OCI-LY3 (cell line): ENCODE measurements at regions not wholly inside any gene's neighbourhood (a gene's known extent, or its start where the extent isn't known, plus 50 kb on each side); places are given as distances from the start of the nearest gene placed in this dataset.

Source experiments
- CTCF ChIP-seq: fragments of 200-600, 300-600 bp; sonication (generic); IDR thresholded peaks from 2 replicates; pipeline ENCODE4 v1.5.1; 2014; ENCODE audit warnings: antibody characterized with exemption, low read length, low read depth
- EZH2phosphoT487 ChIP-seq: fragments of 200-600 bp; shearing (Covaris generic); IDR thresholded peaks from 2 replicates; pipeline ENCODE4 v1.6.1; 2018; ENCODE audit warnings: antibody characterized with exemption, mixed run types, low read depth

DNA sequence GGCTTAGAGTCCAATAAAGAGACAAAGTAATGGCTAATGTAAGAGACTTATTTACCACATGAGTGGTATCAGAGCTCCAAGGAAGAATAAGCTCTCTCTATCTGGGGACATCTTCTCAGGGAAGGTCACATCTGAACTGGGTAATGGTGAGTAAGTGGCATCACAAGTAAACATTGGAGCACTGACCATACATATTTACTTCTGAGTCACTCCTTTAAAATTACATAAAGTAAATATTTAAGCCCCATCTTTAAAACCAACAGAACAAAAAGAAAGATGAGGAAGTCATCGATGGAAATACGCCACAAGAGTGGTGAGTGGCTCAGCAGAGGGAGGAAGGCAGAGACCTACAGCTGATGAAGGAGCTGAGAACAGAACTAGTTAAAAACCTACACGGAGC, 159.9 kb downstream of the DUSP6 start:
- TF ChIP-seq CTCF (no peak), EZH2phosphoT487 (no peak)
